MM.1S (cell line): ENCODE measurements at regions not wholly inside any gene's neighbourhood (a gene's known extent, or its start where the extent isn't known, plus 50 kb on each side); places are given as distances from the start of the nearest gene placed in this dataset.

ENCODE experiments used
- EZH2 ChIP-seq: fragments of 300-600 bp; sonication (generic); optimal IDR thresholded peaks from 2 replicates; pipeline ENCODE3; 2017; ENCODE audit warnings: low read depth, mild to moderate bottlenecking, antibody characterized with exemption, low read length, mixed read lengths
- EZH2phosphoT487 ChIP-seq: fragments of 300-600 bp; sonication (generic); IDR thresholded peaks from 2 replicates; pipeline ENCODE4 v1.6.1; 2018; ENCODE audit warnings: antibody characterized with exemption, low read length
- TF ChIP-seq, protein P1 (sequence below): fragments of 300-600 bp; sonication (generic); IDR thresholded peaks from 2 replicates; pipeline ENCODE4 v1.5.1; 2016; ENCODE audit warnings: antibody characterized with exemption, low read length, mixed read lengths

DNA sequence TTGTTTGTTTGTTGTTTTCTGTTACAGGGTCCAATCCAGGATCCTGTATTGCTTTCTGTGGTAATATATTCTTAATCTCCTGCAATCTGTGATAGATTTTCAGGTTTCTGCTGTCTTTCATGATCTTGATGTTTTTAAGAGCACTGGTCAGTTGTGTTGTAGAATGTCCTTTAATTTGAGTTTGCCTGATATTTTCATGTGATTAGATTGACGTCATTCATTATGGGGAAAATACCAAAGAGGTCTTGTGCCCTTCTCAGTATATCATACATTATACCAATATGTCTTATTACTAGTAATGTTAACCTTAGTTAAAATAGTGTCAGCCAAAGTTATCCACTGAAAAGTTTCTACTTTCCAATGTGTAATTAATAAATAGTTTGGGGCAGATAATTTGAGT is 929.3 kb downstream of the PCDH19 start:
- TF ChIP-seq, protein P1, sequence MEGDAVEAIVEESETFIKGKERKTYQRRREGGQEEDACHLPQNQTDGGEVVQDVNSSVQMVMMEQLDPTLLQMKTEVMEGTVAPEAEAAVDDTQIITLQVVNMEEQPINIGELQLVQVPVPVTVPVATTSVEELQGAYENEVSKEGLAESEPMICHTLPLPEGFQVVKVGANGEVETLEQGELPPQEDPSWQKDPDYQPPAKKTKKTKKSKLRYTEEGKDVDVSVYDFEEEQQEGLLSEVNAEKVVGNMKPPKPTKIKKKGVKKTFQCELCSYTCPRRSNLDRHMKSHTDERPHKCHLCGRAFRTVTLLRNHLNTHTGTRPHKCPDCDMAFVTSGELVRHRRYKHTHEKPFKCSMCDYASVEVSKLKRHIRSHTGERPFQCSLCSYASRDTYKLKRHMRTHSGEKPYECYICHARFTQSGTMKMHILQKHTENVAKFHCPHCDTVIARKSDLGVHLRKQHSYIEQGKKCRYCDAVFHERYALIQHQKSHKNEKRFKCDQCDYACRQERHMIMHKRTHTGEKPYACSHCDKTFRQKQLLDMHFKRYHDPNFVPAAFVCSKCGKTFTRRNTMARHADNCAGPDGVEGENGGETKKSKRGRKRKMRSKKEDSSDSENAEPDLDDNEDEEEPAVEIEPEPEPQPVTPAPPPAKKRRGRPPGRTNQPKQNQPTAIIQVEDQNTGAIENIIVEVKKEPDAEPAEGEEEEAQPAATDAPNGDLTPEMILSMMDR, result no peak
- no peak for TF ChIP-seq EZH2
- no peak for TF ChIP-seq EZH2phosphoT487
